Fibroblast of skin of left biceps (primary cell): ENCODE measurements at regions not wholly inside any gene's neighbourhood (a gene's known extent, or its start where the extent isn't known, plus 50 kb on each side); places are given as distances from the start of the nearest gene placed in this dataset.

ENCODE experiments used
- DNase-seq, 2 experiments: peaks; one replicate each; pipeline ENCODE4 v3.0.0-alpha.2; 2013; ENCODE audit warnings: low read depth in 2 of 2

DNA sequence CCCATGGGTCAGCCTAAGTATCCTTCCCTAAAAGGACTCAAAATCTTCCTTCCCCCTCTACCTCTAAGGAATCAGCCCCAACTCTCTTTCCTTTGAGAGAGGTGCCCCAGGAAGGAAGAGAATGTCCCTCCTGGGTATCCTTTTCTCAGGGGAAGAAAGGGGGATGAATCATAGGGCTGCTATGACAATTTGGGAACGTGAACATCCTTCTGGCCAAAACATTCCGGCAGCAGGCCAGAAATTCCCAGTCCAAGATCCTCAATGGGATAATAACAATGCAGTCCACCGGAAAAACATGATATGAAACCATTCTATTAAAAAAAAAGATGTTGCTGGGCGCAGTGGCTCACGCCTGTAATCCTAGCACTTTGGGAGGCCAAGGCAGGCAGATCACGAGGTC, 50.8 kb upstream of the CACNA2D3 start:
- no peak for DNase-seq

DNA sequence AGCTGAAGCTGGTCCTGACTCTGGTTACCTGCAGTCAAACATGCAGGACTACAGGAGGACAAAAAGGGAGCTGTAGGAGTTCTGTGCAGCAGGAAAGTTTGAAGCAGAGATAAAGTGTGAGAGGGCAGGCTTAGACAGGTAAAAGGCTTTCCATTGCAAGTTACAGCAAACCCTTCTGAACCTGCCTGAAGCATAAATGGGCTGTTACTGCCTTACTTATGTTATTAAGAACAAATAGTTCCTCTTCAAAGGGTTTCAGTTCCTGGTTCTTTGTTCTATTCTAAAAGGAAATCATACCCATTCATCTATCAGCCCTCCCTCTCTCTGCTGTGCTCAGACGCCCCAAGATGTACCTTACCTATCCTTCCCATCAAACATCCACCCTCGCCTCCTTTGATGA, 52.4 kb upstream of the CACNA2D3 start:
- DNase-seq, result no peak

DNA sequence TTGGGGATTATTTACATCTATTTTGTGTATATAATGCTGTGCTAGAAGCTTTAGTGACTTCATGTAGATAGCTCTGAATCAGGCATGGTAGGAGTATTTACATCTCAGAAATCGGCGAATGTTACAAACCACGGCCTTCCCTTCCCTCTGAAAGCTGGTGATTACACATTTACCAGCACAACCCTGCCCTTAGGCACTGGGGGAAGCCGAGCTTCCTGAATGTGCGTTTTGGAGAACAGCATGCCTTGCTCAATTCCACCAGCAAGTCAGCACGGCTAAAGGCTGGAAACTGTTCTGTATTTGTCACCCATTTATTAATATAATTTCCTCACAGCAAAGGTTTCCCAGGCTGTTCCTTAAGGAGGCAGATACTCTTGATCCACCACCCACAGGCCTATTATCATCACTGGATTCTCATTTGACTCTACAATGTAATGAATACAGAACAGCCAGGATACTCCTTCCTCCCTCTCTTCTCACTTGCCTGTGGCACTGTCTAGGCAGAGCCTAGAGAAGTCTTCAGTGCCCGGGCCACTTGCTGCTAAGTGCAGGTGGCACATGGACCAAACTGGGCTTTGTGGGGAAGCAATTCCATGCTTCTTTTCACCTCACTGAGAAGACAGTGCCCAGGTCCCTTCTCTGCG, 55.2 kb upstream of the CACNA2D3 start:
- no peak for DNase-seq

DNA sequence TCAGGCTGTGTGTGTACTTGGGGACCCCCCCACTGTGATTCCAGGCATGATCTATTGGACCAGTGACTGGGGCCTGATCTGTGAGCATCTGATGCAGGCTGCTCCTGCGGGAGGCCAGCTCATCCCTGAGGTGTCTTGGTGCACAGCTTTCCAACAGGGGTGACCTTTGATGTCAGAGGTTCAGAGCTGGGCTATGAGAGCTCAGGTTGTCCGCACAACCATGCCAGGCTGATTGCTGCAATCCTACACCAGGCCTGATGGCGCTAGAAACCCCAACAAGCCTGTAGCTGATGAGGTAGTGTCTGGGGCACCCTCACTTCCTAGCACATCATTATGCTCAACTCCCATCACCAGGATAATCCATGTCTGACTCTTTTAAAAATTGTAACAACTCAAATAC, 56.1 kb upstream of the CACNA2D3 start:
- DNase-seq, result no peak

DNA sequence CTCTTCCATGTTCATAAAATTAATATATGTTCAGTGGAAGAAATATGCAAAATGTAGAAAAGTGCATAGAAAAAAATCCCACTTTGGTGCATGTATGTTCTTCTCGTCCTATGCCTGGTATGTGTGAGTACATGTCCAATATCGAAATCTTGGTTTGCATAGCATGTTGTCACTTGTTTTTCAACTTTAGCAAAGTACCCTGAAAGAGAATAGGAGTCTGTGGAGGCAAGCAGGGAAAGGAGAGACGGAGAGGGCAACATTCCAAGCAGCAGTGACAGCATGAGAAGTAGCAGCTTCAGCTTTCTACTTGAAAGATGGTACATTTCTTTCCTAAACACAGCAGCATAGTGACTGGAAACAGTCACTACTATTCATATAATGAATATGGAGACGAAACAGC, 56.8 kb upstream of the CACNA2D3 start:
- DNase-seq, result no peak

DNA sequence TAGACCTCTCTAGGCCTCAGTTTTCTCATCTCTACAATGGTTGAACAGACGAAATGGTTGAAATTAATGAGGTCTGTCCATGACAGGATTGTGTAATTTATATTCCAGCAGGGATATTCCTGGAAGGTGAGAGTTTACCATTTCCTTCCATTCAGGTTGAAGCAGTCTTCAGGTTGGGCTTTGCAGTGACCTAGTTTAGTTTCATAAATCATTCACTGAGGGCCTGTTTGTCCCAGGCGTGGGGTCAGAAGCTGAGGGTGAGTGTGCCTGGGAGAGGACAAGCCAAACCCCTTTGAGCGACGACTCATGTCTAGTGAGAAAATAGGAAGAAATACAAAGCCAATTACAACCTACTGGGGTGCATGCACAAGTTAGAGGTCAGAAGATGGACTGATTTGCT, 57.2 kb upstream of the CACNA2D3 start:
- no peak for DNase-seq

DNA sequence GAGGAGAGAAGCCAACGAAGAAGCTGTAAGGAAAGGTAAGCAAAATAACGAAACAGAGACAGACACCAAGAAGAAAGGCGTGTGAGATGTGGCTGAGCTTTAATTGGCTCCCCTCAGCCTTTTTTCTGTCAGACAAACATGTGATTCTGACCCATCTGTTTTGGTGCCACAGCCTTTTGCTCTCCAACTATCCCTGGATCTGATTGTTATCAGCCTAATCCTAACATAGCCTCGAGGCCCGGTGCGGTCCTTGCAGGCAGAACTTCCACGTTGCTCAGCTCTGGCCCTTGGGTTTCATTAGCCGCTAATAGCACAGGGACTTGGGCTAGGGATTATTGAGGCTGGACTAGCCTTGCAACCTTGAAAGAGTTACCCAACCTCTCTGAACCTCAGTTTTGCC, 57.9 kb upstream of the CACNA2D3 start:
- no peak for DNase-seq

DNA sequence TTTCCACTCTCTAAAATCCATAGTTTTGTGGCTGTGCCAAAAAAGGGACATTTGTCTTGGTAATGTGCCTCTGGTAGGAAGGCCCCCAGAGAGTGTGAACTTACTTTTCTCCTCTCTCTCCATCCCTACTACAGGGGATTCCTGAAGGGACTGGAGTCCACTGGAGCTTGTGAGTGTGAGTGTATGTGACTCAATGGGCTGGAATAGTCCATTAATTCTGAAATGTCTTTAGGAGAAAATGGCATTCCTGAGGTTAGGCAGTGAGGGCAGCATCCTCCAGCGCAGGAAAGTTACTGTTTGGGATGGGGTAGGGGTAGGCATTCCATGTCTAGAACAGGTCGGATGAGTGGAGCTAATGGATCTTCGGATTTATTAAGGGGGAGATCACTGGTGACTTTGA, 59.8 kb upstream of the CACNA2D3 start:
- no peak for DNase-seq

DNA sequence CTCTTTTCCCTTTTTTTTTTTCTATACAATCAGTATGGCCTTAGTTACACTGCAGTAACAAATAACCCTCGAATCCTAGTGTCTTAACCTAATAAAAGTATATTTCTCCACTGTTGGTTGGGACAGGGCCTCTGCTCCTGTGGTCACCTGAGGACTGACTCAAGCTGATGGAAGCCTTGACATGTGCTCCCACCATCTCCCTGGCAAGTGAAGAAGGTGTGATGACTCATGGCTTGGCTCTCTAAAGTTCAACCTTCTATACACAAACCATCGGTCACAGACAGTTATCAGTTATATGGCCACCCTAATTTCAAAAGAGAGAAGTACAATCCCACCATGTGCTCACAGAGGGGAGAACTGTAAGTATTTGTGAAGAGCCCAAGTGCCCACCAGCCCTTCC, 65.8 kb upstream of the CACNA2D3 start:
- no peak for DNase-seq

DNA sequence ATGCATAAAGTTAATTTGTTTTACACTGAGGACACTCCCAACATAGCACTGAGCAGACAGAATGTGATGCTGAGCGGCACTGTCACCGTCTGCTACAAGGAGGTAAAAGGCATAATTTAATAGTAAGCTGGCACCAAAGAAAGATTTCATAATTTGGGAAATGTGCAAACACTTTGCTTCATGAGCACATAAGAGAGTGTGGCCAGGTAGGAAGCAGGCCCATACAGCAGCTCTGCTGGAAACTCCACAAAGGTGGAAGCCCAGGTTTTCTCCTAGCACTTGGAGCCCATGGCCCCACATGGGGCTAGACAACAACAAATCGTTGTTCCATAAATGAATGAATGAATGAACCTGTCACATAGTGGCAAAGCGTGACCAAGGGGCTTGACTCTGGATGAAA, 68.5 kb upstream of the CACNA2D3 start:
- DNase-seq, result no peak

DNA sequence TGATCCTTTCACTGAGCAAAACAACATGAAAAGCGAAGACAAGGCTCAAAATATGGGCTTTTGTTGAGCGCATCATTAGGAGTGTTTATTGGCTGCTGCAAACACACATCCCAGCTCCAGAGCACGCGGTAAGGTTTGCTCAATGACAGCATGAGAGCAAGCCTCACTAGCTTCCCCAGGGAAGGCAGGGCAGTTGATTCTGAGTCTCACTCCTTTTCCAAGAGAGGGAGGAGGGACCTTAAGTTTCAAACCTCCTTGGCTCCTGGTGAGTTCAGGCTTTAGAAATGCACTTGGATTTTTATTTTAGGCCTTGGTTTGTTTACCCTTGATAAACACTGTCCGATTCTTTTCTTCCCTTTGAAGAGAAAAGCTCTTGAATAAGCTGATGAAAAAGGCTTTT, 69.1 kb upstream of the CACNA2D3 start:
- DNase-seq, result no peak

DNA sequence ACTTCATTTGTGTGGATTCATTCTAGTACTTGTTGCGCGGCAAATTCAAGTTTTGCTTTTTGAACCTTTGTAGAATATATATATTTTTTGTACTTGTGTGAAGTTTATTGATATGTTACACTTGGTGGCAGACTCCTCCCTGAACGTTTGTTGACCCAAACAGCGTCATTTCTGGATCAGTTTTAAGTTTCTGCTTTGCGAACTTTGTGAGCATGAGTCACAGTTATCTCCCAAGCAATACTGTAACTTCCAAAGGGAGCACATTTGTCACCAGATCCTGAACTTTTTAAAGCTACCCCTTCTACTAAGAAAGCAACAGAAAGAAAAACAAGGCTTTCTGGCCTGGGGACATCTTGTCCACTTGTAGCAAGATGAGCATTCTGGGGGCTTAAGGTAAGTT, 74.8 kb upstream of the CACNA2D3 start:
- no peak for DNase-seq

DNA sequence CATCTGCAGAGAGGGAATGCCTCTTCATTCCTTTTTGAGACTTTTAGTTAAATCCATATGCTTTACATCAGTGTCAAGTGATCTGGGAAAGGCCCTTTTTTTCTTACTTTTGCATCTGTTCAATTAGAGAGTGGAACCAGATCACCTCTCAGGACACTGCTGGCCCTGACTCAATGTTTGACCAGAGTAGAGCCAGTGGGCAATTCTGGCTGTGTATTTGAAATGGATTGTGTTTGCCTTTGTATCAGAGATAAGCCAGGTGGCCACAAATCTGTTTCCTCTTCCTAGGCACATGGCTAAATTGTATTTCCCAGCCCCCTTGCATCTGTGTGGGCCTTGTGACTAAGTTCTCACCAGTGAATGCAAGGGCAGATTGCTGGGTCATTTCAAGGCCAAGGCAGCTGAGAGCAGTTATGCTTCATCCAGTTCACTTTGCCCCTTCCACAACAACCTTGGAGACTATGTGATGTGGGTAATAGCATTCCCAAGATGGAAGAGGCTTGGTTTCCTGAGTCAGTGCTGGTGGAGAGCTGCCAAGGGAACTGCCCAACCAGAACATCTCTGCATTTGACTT, 75.6 kb upstream of the CACNA2D3 start:
- peak in 1 of 2 experiments; percentile 1 for DNase-seq

DNA sequence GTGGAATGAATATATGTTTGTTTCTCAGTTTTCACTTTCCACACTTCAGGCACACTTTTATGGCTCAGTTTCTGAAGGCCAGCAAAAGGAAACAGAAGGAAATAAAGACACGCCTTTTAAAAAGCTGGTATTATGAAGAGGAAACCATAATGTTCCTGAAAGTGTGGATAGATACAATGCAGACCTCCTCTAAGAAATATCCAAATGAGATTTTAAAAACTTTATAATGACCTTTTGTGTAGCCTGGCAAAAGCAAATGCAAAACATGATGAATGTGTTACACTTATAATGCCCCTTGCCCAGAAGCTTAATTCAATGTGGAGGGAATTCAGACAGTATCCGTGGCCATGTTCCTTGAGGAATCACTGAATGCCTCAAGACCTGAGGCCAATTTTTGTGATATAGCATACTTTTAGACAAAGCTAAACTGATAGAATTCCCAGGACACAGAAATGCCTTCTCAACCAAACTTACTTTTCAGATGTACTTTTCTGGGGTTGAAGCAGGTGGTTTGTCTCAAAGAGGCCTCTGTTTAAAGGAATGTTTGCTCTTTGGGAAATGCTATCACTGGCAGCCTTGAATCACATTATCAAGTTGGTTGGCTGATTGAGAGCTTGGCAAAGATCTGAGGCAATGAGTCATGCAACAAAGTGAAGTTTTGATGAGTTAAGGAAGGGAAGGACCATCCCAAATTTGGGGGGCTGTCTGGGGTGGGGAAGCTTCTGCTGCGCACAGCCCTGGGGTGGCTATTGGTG, 77.1 kb upstream of the CACNA2D3 start:
- no peak for DNase-seq

DNA sequence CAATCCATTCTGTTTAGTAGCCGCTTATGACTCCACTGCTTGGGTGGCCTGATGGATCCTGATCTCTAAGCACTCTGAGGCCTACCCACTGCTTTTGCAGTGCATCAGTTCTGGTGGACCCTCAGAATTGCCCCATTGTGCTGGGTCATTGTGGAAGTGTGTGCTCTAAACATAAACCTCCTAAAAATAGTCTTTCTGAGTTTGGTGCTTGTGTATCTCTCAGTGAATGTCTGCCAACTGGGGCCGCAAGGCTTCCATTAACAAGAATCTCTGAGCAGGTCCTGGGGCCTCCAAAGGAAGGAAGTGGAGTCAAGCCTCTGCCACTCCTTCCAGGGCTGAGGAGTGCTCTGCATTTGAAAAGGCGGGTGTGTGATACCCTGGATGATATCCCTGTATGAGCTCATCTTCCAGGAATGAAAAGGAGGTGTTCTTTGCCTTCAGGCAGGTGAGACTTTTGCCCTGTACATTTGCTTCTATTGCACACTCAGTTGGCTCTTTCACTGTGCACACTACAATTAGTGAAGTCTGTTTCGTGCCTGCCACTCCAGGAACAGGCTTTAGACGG, 80.0 kb upstream of the CACNA2D3 start:
- no peak for DNase-seq

DNA sequence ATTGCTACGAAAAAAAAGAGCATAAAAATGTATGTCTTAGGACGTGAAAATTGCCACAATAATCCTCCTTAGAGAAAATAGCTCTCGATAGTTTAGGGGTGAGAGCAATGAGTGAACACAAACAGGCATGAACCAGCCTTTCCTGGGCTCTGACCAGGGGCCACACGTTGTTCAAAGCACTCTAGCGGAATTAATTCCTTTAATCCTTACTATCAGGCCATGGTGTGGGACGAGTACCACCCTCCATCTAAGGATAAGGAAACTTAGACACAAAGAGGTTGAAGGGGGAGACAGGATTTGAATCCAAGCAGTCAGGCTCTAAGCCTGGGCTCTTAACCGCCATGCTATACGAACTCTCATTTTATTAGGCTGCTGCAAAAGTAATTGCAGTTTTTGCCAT, 81.9 kb upstream of the CACNA2D3 start:
- DNase-seq, result no peak

DNA sequence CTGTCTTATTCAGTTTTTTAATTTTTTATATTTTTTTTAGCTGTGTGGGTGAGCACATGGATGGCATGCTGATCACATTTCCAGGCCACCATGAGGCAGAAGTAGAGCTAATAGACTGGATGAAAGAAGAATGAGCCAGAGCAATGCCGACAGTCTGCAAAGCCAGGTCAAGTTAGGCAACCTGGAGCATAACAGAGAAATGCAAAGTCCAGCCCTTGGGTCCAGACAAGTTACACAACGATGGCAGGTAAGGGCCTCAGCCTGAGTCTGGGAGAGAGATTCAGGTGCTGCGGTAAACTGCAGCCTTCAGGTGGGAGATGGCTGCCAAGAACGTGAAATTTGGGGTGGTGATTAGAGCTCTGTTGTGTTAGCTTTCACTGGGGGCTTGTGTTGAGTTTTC, 84.0 kb upstream of the CACNA2D3 start:
- DNase-seq, result no peak

DNA sequence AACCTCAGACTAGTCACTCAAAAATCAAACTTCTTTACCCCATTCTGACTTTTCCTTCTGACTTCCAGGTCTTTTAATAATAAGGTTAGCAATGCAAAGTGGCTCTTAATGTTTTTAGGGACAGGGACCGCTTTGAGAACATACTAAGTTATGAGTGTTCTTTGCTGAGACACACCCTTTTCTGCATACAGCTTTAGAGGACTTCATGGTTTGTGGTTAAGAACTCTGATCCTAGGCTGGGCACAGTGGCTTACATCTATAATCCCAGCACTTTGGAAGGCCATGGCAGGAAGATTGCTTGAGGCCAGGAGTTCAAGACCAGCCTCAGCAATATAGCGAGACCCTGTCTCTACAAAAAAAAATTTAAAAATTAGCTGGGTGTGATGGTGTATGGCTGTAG, 85.8 kb upstream of the CACNA2D3 start:
- DNase-seq, result no peak

DNA sequence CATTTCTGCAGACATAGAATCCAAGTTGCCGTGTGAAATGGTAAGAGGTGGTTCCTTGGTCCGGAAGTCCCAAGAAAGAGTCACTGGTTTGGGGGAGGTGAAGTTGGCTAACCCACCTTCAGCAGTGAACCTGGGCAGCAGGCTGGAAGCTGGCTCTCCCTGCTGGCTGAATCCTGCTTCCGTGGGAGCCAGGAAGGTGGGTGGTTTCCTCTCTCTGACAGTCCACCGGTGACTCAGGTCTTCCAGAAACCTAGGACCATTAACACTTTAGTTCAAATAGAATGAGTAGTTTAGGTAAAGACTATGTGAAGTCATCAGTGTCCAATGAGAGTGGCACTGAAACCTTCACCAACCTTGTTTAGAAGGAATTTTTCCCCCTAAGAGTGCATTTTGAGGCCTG, 87.4 kb upstream of the CACNA2D3 start:
- no peak for DNase-seq

DNA sequence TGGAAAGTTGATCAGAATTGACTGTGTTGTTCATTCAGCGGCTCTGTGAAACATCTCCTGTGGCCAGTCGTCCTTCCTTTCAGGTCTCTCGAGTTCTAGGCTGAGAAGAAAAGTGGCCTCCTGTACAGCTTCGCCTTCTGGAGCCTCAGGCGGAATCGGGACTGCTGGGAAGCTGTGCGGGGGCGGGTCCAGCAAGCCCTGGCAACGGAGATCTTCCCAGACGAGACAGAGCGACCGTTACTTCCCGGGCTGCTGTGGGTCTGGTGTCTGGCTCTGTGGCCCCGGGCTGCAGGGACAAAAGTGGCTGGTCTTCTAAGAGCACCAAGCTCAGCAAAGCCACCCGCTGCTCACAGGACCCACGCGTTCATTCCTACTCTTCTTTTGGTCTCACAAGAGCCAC, 88.6 kb upstream of the CACNA2D3 start:
- no peak for DNase-seq

DNA sequence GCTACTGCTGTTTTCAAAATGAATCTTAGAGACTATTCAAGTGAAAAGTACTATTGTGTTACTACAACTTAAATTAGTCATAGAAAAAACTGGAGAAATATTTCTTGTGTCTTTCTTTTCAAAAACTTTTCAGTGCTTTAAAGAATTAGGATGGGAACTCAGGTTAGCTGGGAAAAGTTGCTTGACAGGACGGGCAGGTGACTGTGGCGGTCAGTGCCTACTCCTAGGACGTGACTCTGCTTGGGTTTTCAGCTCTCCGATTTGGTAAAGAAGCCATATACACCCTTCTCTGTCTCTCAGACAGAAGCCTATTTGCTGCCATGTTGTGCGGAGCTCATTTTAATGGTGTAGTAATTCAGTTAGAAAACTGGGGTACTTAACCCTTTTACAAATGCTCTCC, 89.8 kb upstream of the CACNA2D3 start:
- no peak for DNase-seq

DNA sequence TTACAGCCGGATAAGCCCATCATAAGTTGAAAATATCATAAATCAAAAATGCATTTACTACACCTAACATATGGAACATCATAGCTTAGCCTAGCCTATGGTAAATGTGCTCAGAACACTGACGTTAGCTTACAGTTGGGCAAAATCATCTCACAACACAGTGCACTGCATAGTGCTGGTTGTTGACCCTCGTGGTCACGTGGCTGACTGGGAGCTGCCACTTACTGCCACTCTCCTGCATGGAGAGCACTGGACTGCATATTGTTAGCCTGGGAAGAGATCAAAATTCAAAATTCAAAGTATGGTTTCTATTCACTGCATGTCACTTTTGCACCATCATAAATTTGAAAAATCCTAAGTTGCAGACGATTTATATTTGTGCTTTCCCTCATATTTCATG, 94.0 kb upstream of the CACNA2D3 start:
- no peak for DNase-seq

DNA sequence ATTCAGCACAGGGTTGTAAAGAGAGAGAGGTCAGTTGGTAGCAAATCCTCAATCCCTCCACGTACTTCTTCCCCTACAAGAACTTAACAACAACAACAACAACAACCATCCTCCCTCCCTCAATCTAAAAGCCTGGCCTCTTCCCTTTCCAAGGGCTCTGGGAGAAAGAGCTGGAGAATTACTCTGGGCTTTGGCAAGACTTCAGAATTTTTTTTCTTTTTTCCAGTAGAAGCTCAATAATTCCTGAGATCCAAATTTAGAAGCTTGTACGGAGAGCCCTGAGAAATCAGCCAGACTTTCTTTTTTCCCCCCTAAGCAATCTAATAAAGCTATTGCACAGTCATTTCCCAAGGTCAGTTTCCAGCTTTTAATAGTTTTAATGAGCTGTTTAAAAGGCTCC, 95.8 kb upstream of the CACNA2D3 start:
- DNase-seq, result no peak
